UCSD-AML1 (cell line): ENCODE measurements at regions not wholly inside any gene's neighbourhood (a gene's known extent, or its start where the extent isn't known, plus 50 kb on each side); places are given as distances from the start of the nearest gene placed in this dataset.
"Not testable (repeated sequence)": the region's sequence is repeated elsewhere in the genome, so short reads cannot be mapped to it uniquely, and the experiment has no call there.

ENCODE experiments used
- DNase-seq: peaks from one replicate; lab custom pipeline; 2025; ENCODE audit not compliant: unreplicated experiment; lab: John Stamatoyannopoulos, UW

- DNase-seq = no peak
Measured at GRCh38 chr1:22330760-22331119, 120.9 kb upstream of the ZBTB40 start.

- no peak for DNase-seq
Measured at GRCh38 chr1:22331618-22332423, 119.8 kb upstream of the ZBTB40 start.

- DNase-seq = no peak
Measured at GRCh38 chr1:22332424-22332717, 119.3 kb upstream of the ZBTB40 start.

- DNase-seq = no peak
Measured at GRCh38 chr1:22332795-22333499, 118.7 kb upstream of the ZBTB40 start.

GRCh38 chr1:22333516-22334121, 118.0 kb upstream of the ZBTB40 start:
- no peak for DNase-seq

GRCh38 chr1:22334860-22335550, 116.6 kb upstream of the ZBTB40 start:
- DNase-seq = no peak

- DNase-seq = not testable (repeated sequence)
Measured at GRCh38 chr1:22336274-22336673, 115.4 kb upstream of the ZBTB40 start.

GRCh38 chr1:22336696-22337545, 114.7 kb upstream of the ZBTB40 start:
- DNase-seq = not testable (repeated sequence)

GRCh38 chr1:22338071-22338765, 113.4 kb upstream of the ZBTB40 start:
- DNase-seq = no peak

- no peak for DNase-seq
Measured at GRCh38 chr1:22339237-22339636, 112.4 kb upstream of the ZBTB40 start.

- DNase-seq = no peak
Measured at GRCh38 chr1:22340066-22340465, 111.6 kb upstream of the ZBTB40 start.

GRCh38 chr1:22340873-22341272, 110.8 kb upstream of the ZBTB40 start:
- no peak for DNase-seq

GRCh38 chr1:22341791-22342605, 109.7 kb upstream of the ZBTB40 start:
- DNase-seq = no peak

GRCh38 chr1:22342734-22343191, 108.9 kb upstream of the ZBTB40 start:
- no peak for DNase-seq

GRCh38 chr1:22343456-22344328, 108.0 kb upstream of the ZBTB40 start:
- no peak for DNase-seq

GRCh38 chr1:22344329-22344630, 107.4 kb upstream of the ZBTB40 start:
- DNase-seq = no peak

- no peak for DNase-seq
Measured at GRCh38 chr1:22344851-22345560, 106.6 kb upstream of the ZBTB40 start.
